Stimulated activated naive CD8-positive, alpha-beta T cell treated with anti-CD3 and anti-CD28 coated beads, Interleukin-15, amount 100 ng/mL, for 72 hours (primary cell): ENCODE measurements at regions not wholly inside any gene's neighbourhood (a gene's known extent, or its start where the extent isn't known, plus 50 kb on each side); places are given as distances from the start of the nearest gene placed in this dataset.

ENCODE experiments used
- ATAC-seq: fragments of 150-1000 bp; cut with Tn5 transposase; 2 replicates; pipeline ENCODE4 v1.10.0; 2021; ENCODE audit warnings: mild to moderate bottlenecking, moderate library complexity
- DNase-seq, 2 donors: peaks; one replicate each; pipeline ENCODE4 v3.0.0; 2021 to 2022
- H3K27ac Mint-ChIP-seq, 2 donors: one replicate each; pipeline ENCODE4 v1.8.0; 2022; ENCODE audit warnings: mild to moderate bottlenecking in 2 of 2, mixed read lengths in 2 of 2, moderate library complexity in 2 of 2
- H3K27me3 Mint-ChIP-seq: one replicate; pipeline ENCODE4 v1.8.0; 2022; ENCODE audit warnings: mixed read lengths
- H3K4me1 Mint-ChIP-seq: one replicate; pipeline ENCODE4 v1.8.0; 2022; ENCODE audit warnings: mild to moderate bottlenecking, mixed read lengths
- H3K4me3 Mint-ChIP-seq, 2 donors: one replicate each; pipeline ENCODE4 v1.8.0; 2022; ENCODE audit warnings: mild to moderate bottlenecking in 2 of 2, mixed read lengths in 2 of 2, moderate library complexity in 1 of 2
- H3K9me3 Mint-ChIP-seq, 2 donors: one replicate each; pipeline ENCODE4 v1.8.0; 2022; ENCODE audit warnings: mixed read lengths in 2 of 2

DNA sequence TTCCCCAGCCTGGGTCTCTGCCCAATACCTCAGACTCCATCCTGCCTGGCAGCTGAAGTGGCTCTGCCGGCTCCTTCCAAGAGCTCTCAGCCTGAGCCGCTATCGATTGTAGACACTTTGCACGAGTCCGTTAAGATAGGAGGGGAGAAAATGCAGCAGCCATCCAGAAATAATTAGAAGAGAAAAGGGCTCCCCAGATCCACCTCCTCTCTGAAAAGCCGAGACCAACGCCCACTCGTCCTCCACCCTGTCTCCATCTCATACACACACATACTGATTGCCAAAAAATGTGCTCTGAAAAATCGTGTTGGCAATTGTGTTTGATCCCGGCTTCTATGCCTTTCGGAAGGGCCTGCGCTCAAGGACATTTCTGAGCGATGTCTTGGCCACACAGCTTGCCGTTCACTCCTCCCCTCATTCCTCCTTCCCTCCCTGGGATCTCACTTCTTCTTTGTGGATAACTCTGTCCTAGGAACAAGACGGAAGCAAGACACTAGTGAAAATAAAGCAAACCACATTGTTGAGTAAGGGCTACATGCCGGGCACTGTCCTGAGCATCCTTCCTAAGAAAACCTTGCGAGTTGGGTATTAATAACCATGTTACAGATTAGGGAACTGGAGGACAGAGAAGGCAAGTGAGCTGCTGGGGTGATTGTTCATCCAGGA is 372.8 kb upstream of the MYT1L start:
- ATAC-seq (no peak), DNase-seq (no peak)
- H3K27ac Mint-ChIP-seq: no peak overlapping the region
- no peak overlapping the region for H3K4me3 Mint-ChIP-seq
- H3K27me3 Mint-ChIP-seq: no peaks in the 10 kb centered on the region
- no peaks in the 10 kb centered on the region for H3K9me3 Mint-ChIP-seq
- H3K4me1 Mint-ChIP-seq: peaks cover 26% of the 10 kb centered on the region

DNA sequence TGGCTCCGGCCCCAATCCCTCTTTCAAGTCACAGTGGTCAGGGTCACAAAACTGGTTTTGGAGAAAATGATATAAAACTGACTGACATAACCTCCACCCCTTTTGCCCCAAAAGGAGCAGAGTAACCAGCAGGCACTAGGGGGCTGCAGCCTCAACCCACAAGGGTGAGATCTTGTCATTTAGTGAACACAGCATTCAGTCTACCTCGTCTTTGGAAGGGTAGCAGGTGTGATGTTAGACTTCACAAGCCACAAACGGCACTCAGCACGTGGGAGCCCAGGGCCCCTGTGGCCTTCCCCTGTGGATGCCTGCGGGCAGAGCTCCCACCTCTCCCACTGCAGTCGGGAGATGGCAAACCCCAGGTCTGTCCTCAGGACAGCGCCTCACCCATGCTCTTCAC is 372.1 kb upstream of the MYT1L start:
- DNase-seq (no peak), ATAC-seq (no peak)
- Mint-ChIP-seq H3K27me3 (no peaks in the 10 kb centered on the region), H3K4me3 (no peak overlapping the region), H3K9me3 (no peaks in the 10 kb centered on the region), H3K4me1 (peaks cover 32% of the 10 kb centered on the region), H3K27ac (no peak overlapping the region)

DNA sequence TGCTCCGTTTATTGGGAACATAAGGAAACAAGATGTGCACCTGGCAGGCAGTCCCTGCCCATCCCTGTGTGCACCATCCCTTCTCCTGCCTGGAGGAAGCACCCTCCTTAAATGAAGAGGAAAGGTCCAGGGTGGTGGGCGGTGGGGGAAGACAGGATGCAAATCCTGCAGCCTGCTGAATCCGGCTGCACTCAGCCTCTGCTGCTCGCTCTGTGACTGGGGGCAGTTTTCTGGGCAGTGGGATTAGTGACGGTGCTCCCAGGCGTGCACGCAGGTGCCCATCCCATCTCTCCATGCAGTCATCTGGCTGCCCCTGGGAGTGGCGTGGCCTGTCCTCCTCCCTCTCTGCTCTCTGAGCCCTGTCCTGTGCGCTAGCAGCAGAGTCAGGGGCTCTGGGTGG is 371.3 kb upstream of the MYT1L start:
- Mint-ChIP-seq H3K4me3 (no peak overlapping the region), H3K27me3 (no peaks in the 10 kb centered on the region), H3K4me1 (peaks cover 32% of the 10 kb centered on the region), H3K27ac (no peak overlapping the region), H3K9me3 (no peaks in the 10 kb centered on the region)
- no peak for ATAC-seq
- DNase-seq: no peak

DNA sequence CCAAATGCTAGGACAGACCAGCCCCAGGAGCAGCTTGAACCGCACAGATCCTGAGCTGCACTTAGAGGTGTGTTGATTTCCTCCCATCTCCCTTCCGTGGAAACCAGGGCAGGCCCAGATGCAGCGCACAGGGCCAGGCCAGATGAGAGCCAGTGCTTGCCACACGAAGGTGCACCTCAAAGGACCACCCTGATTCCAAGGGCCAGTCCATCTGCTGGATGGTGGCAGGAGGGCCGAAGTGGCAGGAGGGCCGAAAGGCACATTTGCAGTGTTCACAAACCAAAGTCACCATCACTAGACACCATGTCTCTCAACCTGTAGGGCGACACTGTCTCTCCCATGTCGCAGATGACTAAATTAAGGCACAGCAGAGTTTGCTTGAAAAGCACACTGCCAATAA is 370.7 kb upstream of the MYT1L start:
- no peaks in the 10 kb centered on the region for H3K9me3 Mint-ChIP-seq
- no peak overlapping the region for H3K27ac Mint-ChIP-seq
- peaks cover 32% of the 10 kb centered on the region for H3K4me1 Mint-ChIP-seq
- ATAC-seq (no peak), DNase-seq (no peak)
- H3K4me3 Mint-ChIP-seq: no peak overlapping the region
- no peaks in the 10 kb centered on the region for H3K27me3 Mint-ChIP-seq

DNA sequence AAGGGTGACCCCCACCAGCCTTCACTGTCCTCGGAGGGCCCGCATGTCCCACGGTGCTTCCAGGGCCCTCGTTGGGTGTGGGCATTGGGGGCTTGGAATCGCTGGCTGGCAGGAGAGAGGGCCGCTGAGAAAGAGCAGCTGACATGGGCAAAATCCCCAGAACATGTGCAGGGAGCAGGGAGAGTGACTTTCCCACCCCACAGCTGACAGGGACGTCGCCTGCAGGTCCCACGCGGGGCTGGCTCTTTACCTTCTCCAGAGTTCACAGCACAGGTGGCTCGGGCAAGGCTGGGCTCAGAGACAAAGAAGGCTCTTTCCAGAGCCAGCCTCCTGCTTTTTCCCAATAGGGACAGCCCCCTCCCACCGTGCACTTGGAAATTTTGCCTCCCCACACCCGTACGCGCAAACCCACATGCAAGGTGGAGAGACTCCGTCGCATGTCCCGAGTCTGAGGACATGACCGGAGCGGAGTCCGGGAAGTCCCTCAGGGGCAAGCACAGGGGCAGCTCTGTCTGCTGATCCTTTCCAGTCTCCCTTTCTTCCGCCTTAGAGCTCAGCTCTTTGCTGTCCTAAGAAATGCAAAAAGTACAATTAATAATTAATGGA is 370.2 kb upstream of the MYT1L start:
- H3K27me3 Mint-ChIP-seq: no peaks in the 10 kb centered on the region
- DNase-seq (no peak), ATAC-seq (no peak)
- H3K9me3 Mint-ChIP-seq: no peaks in the 10 kb centered on the region
- peak overlapping the region in 1 of 2 donors; percentile 12 for H3K27ac Mint-ChIP-seq
- H3K4me1 Mint-ChIP-seq: peaks cover 29% of the 10 kb centered on the region
- H3K4me3 Mint-ChIP-seq: no peak overlapping the region

DNA sequence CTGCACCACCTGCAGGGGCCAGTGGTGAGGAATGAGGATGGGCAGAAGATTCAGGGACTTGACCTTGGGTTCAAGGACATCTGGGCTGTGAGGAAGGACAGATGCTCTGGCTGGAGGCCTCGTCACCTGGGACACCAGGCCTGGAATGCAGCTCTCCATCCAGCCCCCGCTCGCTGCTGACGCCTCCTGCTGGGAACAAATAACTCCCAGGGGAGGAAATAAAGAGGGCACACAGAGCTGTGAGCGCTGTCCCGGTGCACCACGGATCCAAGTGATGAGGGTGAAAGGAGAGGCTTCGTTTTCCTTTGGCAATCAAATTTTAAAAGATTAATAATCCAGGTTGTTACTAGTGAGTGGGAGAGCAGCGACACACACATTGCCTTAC is 368.0 kb upstream of the MYT1L start:
- H3K27ac Mint-ChIP-seq: peak overlapping the region in 1 of 2 donors; percentile 90
- peaks cover 10% of the 10 kb centered on the region for H3K4me1 Mint-ChIP-seq
- ATAC-seq (no peak), DNase-seq (no peak)
- no peaks in the 10 kb centered on the region for H3K27me3 Mint-ChIP-seq
- H3K4me3 Mint-ChIP-seq: no peak overlapping the region
- no peaks in the 10 kb centered on the region for H3K9me3 Mint-ChIP-seq

DNA sequence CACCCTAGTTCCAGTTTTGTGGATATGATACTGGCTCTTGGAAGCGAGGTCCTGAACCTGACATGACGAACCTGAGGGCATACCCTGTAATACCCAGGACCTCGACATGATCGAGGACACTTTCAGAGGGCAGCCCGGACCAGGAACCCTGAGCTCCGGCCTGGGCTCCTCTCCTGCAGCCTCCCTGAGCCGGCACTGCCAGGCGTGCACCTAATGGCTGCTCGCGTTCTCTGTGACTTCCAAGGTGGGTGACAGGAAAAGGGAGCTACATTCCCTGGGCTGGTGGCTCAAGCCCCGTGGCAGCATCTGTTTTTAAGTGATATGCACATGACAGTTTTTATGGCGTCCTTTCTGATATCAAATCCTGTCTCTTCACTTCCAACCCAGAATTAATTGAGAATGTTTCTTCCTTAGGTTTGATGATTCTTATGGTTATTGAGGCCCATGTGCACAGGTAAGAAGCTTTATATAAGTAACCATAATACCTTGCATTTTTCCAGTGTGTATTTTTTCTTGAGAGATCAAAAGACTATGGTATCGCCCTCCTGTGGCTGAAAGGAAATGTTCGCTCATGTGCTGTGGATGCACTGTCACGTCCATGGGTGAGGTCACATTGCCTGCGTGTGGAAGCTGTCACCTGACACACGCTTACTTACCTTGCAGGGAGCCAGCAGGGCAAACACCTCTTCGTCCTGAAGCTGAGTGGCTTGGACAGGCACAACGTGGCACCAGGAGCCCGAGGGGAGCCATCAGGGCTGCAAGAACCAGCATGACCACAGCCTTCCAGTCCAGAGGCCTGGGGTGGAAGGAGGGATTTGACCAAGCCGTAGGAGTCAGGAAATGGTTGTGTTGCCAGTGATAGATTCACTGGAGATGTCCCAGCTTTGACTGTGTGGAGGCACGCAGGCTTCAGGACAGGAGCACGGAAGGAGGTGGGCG is 367.4 kb upstream of the MYT1L start:
- Mint-ChIP-seq H3K27me3 (no peaks in the 10 kb centered on the region), H3K27ac (peak overlapping the region in 1 of 2 donors; percentile 90), H3K9me3 (no peaks in the 10 kb centered on the region), H3K4me3 (no peak overlapping the region), H3K4me1 (peaks cover 6% of the 10 kb centered on the region)
- no peak for DNase-seq
- peak; percentile 34 for ATAC-seq

DNA sequence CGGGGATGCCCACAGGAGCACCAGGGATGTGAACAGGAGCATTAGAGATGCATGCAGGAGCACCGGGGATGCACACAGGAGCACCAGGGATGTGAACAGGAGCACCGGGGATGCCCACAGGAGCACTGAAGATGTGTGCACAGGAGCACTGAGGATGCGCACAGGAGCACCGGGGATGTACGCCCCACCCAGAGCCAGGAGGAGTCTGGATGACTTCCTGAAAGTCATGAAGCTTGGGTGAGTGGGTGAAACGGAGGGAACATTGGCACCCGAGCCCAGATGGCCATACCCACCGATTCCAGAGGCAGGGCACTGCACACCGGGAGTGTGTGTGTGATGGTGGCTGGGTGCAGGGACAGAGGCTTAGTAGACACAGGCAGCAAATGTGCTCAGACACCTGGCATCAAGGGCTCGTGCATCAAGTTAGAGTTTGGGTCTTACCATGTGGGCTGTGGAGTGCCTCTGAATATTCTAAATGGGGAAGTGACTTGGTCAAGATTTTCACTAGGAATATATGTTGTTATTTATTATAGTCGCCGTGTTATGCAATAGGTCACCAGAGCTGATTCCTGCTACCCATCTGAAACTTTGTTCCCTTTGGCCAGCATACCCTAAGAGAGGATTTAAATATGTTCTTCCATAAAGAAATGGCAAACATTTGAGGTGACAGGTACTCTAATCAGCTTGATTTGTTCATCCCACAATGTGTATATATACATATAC is 365.8 kb upstream of the MYT1L start:
- no peak for ATAC-seq
- no peak for DNase-seq
- Mint-ChIP-seq H3K9me3 (peaks cover 0 to 2% of the 10 kb centered on the region in 2 donors), H3K4me3 (no peak overlapping the region), H3K27ac (peak overlapping the region in 1 of 2 donors; percentile 54), H3K4me1 (peaks cover 8% of the 10 kb centered on the region), H3K27me3 (no peaks in the 10 kb centered on the region)

DNA sequence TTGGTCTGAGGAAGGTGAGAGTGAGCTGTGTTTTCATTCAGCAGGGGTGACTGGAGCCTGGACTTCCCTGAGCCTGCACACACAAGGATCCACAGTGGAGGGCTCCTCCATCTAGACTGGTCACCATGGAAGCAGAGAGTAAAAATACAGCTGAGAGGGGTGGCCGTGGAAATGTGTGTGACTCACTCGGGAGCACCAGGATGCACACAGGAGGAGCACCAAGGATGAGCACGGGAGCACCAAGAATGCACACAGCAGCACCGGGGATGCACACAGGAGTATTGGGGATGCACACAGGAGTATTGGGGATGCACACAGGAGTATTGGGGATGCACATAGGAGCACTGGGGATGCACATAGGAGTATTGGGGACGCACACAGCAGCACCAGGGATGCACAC is 365.2 kb upstream of the MYT1L start:
- Mint-ChIP-seq H3K4me3 (no peak overlapping the region), H3K27ac (peak overlapping the region in 1 of 2 donors; percentile 54), H3K4me1 (peaks cover 13% of the 10 kb centered on the region), H3K27me3 (no peaks in the 10 kb centered on the region), H3K9me3 (peaks cover 0 to 8% of the 10 kb centered on the region in 2 donors)
- DNase-seq: no peak
- no peak for ATAC-seq

DNA sequence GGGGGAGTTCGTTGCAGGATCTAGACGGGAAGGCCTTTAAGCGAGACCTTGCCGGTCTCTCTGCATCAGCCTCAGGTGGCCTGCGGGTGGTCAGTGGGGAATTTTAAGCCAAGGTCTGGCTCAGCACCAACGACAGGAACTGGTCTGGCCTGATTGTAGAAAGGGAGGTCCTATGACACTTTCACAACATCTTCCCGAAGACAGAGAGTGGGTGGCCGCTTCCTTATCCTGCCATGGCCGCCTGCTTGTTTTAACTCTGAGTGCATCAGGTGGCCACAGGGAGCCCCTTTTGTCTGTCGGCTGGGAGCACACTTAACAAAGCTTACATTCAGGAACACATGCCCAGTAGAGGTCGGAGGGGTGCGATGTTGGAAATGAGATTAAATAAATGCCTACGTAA is 363.7 kb upstream of the MYT1L start:
- no peak for ATAC-seq
- Mint-ChIP-seq H3K27ac (no peak overlapping the region), H3K4me3 (no peak overlapping the region), H3K9me3 (peaks cover 0 to 20% of the 10 kb centered on the region in 2 donors), H3K4me1 (peaks cover 29% of the 10 kb centered on the region), H3K27me3 (no peaks in the 10 kb centered on the region)
- no peak for DNase-seq

DNA sequence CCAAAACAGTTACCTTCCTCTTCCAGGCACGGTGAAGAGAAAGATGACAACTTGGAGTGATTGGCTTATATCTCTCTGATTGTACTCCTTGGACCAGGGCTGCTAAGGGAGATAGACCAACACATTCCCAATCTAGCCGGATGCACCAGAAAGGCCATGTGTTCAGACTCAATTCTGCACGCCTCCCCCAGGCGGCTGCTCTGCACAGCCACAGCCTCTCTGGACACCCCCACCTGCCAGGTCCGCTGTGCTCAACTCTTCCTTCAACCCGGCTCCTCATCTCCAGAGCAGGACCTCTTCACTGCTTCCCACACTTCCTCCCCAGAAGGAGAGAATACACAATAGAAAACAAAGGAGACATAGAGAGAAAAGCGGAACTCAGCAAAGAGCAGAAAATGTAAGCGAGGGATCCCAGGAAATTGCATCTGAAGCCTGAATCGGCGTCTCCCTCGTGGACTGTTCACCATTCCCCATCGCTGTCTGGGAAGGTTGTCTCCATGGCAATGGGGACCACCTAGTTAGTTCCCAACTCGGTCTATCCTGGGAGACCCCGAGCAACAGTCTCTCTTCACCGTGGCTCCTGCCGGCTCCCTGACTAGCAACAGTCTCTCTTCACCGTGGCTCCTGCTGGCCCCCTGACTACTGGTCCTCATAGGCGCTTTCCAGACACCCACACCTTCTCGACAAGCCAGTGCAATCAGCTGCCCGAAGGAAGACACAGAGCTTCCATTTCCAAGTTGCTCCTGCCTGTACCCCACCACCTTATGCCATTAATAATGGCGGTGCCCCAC is 361.7 kb upstream of the MYT1L start:
- DNase-seq: no peak
- peaks cover 0 to 20% of the 10 kb centered on the region in 2 donors for H3K9me3 Mint-ChIP-seq
- ATAC-seq: no peak
- peak overlapping the region in 1 of 2 donors; percentile 78 for H3K27ac Mint-ChIP-seq
- no peak overlapping the region for H3K4me3 Mint-ChIP-seq
- no peaks in the 10 kb centered on the region for H3K27me3 Mint-ChIP-seq
- peaks cover 42% of the 10 kb centered on the region for H3K4me1 Mint-ChIP-seq

DNA sequence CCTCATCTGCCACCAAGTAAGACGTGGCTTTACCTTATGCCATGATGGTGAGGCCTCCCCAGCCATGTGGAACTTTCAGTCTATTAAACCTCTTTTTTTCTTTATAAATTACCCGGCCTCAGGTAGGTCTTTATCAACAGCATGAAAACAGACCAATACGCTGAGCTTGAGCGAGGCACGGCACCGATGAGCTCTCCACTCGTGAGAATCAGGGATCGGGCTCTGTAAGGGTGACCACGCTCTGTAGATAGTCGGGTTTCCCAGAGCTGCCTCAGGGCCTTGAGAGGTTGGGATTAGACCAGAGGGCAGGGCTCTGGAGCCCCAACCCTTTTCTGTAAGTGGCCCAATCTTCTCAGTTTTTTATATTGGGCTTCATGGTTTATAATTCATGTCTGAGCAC is 360.3 kb upstream of the MYT1L start:
- no peak for DNase-seq
- H3K9me3 Mint-ChIP-seq: peaks cover 0 to 20% of the 10 kb centered on the region in 2 donors
- no peaks in the 10 kb centered on the region for H3K27me3 Mint-ChIP-seq
- no peak overlapping the region for H3K27ac Mint-ChIP-seq
- peaks cover 51% of the 10 kb centered on the region for H3K4me1 Mint-ChIP-seq
- no peak overlapping the region for H3K4me3 Mint-ChIP-seq
- ATAC-seq: no peak

DNA sequence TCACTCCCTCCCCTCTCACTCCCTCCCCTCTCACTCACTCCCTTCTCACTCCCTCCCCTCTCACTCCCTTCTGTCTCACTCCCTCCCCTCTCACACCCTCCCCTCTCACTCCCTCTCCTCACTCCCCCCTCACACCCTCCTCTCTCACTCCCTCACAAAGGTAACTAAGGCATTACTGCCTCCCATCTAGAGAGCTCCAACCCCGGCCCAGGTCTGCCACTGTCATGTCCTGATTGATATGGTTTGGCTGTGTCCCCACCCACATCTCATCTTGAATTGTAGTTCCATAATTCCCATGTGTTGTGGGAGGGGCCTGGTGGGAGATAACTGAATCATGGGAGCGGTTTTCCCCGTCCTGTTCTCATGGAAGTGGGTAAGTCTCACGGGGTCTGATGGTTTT is 359.9 kb upstream of the MYT1L start:
- peaks cover 0 to 20% of the 10 kb centered on the region in 2 donors for H3K9me3 Mint-ChIP-seq
- no peaks in the 10 kb centered on the region for H3K27me3 Mint-ChIP-seq
- H3K4me3 Mint-ChIP-seq: no peak overlapping the region
- ATAC-seq (peak; percentile 24), DNase-seq (no peak)
- H3K27ac Mint-ChIP-seq: no peak overlapping the region
- H3K4me1 Mint-ChIP-seq: peaks cover 56% of the 10 kb centered on the region

DNA sequence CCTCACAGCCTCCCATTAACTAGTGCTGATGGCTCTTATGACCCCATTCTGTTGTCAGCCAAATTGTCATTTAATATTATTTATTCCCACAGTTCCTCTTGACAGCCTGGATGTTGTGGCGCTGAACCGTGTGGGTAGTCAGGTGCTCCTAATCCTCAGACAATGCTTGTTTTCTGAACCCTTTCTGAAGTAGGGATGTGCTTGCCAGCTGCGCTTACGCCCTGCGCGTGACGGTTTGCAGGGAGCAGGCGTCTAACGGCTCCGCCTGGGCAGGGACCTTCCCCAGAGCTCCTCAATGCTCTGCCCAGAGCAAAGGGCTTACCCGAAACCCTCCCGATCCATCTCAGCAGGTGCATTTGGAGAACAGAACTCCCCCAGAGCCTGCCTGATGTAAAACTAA is 358.2 kb upstream of the MYT1L start:
- Mint-ChIP-seq H3K4me3 (no peak overlapping the region), H3K9me3 (peaks cover 0 to 20% of the 10 kb centered on the region in 2 donors), H3K4me1 (peaks cover 65% of the 10 kb centered on the region), H3K27ac (no peak overlapping the region), H3K27me3 (no peaks in the 10 kb centered on the region)
- ATAC-seq (no peak), DNase-seq (no peak)

DNA sequence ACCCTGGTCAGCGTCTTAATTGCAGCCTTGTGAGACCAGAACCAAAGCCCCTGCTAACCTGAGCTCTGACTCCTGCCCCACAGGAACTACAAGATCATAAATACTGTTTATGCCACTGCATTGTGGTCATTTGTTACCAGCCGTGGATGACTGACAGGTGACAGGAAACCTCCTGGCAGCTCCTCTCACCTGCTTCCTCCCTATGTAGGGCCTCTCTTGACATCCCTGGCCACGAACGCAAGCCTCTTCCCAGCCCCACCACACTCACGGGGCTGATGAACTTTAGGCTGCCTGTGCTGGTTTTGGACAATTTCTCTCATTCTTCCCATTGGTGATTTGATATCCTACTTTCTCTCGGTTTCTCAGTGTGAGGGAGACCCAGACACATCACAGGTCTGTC is 357.2 kb upstream of the MYT1L start:
- Mint-ChIP-seq H3K9me3 (peaks cover 0 to 20% of the 10 kb centered on the region in 2 donors), H3K4me3 (no peak overlapping the region), H3K27me3 (no peaks in the 10 kb centered on the region), H3K27ac (no peak overlapping the region), H3K4me1 (peaks cover 74% of the 10 kb centered on the region)
- DNase-seq (no peak), ATAC-seq (peak; percentile 48)
